ENCODE measurements at regions not wholly inside any gene's neighbourhood (a gene's known extent, or its start where the extent isn't known, plus 50 kb on each side); places are given as distances from the start of the nearest gene placed in this dataset.

- H3K4me1 Mint-ChIP-seq (ENCODE audit: low read depth), result peaks cover 19% of the 10 kb centered on the region
- peak overlapping the region; percentile 96 for H3K27ac Mint-ChIP-seq (ENCODE audit: unreplicated experiment)
- H3K27me3 Mint-ChIP-seq (ENCODE audit: low read depth), result no peaks in the 10 kb centered on the region
- TF ChIP-seq, protein P1, sequence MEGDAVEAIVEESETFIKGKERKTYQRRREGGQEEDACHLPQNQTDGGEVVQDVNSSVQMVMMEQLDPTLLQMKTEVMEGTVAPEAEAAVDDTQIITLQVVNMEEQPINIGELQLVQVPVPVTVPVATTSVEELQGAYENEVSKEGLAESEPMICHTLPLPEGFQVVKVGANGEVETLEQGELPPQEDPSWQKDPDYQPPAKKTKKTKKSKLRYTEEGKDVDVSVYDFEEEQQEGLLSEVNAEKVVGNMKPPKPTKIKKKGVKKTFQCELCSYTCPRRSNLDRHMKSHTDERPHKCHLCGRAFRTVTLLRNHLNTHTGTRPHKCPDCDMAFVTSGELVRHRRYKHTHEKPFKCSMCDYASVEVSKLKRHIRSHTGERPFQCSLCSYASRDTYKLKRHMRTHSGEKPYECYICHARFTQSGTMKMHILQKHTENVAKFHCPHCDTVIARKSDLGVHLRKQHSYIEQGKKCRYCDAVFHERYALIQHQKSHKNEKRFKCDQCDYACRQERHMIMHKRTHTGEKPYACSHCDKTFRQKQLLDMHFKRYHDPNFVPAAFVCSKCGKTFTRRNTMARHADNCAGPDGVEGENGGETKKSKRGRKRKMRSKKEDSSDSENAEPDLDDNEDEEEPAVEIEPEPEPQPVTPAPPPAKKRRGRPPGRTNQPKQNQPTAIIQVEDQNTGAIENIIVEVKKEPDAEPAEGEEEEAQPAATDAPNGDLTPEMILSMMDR (IDR thresholded peaks at IDR 0.05), result no peak
- no peak for DNase-seq (ENCODE audit: low spot score)
- peaks cover 2% of the 10 kb centered on the region for H3K36me3 Mint-ChIP-seq (ENCODE audit: low read depth)
- H3K4me3 Mint-ChIP-seq (ENCODE audit: unreplicated experiment), result no peak overlapping the region
- H3K9me3 Mint-ChIP-seq (ENCODE audit: low read depth), result peaks cover 8% of the 10 kb centered on the region
Measured at GRCh38 chr10:32148864-32149251, 92.6 kb upstream of the KIF5B start.

GRCh38 chr10:32147730-32148129, 91.5 kb upstream of the KIF5B start:
- peaks cover under 1% of the 10 kb centered on the region for H3K9me3 Mint-ChIP-seq (ENCODE audit: low read depth)
- TF ChIP-seq, protein P1 (IDR thresholded peaks at IDR 0.05), result no peak
- H3K27ac Mint-ChIP-seq (ENCODE audit: unreplicated experiment), result peak overlapping the region; percentile 29
- H3K36me3 Mint-ChIP-seq (ENCODE audit: low read depth), result no peaks in the 10 kb centered on the region
- peaks cover 19% of the 10 kb centered on the region for H3K4me1 Mint-ChIP-seq (ENCODE audit: low read depth)
- no peak overlapping the region for H3K4me3 Mint-ChIP-seq (ENCODE audit: unreplicated experiment)
- no peak for DNase-seq (ENCODE audit: low spot score)
- H3K27me3 Mint-ChIP-seq (ENCODE audit: low read depth), result no peaks in the 10 kb centered on the region

DNA sequence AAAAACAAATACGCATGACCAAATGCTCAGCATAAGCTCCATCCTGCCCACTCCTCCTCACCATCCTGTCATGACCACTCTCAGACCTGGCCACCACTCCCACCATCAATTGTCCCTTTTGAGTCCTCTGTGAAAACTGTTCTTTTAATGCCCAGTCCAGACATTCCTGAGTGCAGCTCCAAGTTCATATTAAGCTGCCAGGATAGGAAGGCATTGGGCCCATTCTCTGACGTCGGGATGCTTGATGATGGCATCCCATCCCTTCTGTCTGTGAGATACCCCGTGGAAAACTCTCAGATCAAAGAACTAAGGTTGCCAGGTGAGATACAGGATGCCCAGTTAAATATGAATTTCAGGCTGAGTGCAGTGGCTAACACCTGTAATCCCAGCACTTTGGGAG, 89.9 kb upstream of the KIF5B start:
- H3K9me3 Mint-ChIP-seq (ENCODE audit: low read depth), result no peaks in the 10 kb centered on the region
- H3K27me3 Mint-ChIP-seq (ENCODE audit: low read depth), result no peaks in the 10 kb centered on the region

GRCh38 chr10:32144817-32145688, 88.8 kb upstream of the KIF5B start:
- TF ChIP-seq, protein P1 (IDR thresholded peaks at IDR 0.05), result no peak
- DNase-seq (ENCODE audit: low spot score), result no peak
- H3K27me3 Mint-ChIP-seq (ENCODE audit: low read depth), result no peaks in the 10 kb centered on the region
- no peak overlapping the region for H3K4me3 Mint-ChIP-seq (ENCODE audit: unreplicated experiment)
- no peaks in the 10 kb centered on the region for H3K36me3 Mint-ChIP-seq (ENCODE audit: low read depth)
- H3K27ac Mint-ChIP-seq (ENCODE audit: unreplicated experiment), result no peak overlapping the region
- H3K4me1 Mint-ChIP-seq (ENCODE audit: low read depth), result peaks cover 13% of the 10 kb centered on the region
- no peaks in the 10 kb centered on the region for H3K9me3 Mint-ChIP-seq (ENCODE audit: low read depth)

More for the DNA sequence above, 89.9 kb upstream of the KIF5B start:
- H3K27ac Mint-ChIP-seq (ENCODE audit: unreplicated experiment), result no peak overlapping the region
- no peak for DNase-seq (ENCODE audit: low spot score)
- peaks cover 19% of the 10 kb centered on the region for H3K4me1 Mint-ChIP-seq (ENCODE audit: low read depth)
- no peaks in the 10 kb centered on the region for H3K36me3 Mint-ChIP-seq (ENCODE audit: low read depth)
- no peak overlapping the region for H3K4me3 Mint-ChIP-seq (ENCODE audit: unreplicated experiment)
- TF ChIP-seq, protein P1 (IDR thresholded peaks at IDR 0.05), result no peak

DNA sequence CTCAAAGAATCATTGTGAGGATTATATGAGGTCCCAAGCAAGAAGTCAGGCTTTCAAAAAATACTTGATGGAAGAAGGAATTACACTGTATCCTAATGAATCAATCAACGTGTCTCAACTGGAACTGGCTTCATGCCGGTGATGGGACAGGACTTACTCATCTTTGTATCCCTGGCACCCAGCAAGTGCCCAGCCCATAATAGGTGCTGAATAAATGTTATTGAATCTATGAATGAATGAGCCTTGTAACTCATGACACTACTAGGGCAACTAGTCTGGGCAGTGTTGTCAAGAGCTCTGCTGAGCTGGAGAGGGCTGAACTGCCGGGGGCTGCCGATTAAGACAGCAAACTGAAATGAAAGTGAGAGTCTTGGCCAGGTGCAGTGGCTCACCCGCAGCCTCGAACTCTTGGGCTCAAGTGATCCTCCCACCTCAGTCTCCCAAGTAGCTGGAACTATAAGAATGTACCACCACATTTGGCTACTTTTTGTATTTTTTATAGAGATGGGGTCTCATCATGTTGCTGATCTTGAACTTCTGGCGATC, 87.2 kb upstream of the KIF5B start:
- H3K27ac Mint-ChIP-seq (ENCODE audit: unreplicated experiment), result no peak overlapping the region
- H3K27me3 Mint-ChIP-seq (ENCODE audit: low read depth), result no peaks in the 10 kb centered on the region
- H3K4me1 Mint-ChIP-seq (ENCODE audit: low read depth), result peaks cover 3% of the 10 kb centered on the region
- H3K4me3 Mint-ChIP-seq (ENCODE audit: unreplicated experiment), result no peak overlapping the region
- H3K9me3 Mint-ChIP-seq (ENCODE audit: low read depth), result no peaks in the 10 kb centered on the region
- no peak for DNase-seq (ENCODE audit: low spot score)
- H3K36me3 Mint-ChIP-seq (ENCODE audit: low read depth), result no peaks in the 10 kb centered on the region
- TF ChIP-seq, protein P1 (IDR thresholded peaks at IDR 0.05), result no peak

All from chondrocyte (in vitro differentiated cells).